Activated CD4-positive, alpha-beta T cell treated with anti-CD3 and anti-CD28 coated beads for 4 hours (primary cell): ENCODE measurements at regions not wholly inside any gene's neighbourhood (a gene's known extent, or its start where the extent isn't known, plus 50 kb on each side); places are given as distances from the start of the nearest gene placed in this dataset.

Experiments used
- DNase-seq, 2 donors: peaks; one replicate each; pipeline ENCODE4 v3.0.0-alpha.2; 2020

- DNase-seq, result no peak
These were observed 101.1 kb downstream of the UBIAD1 start for GRCh38 chr1:11373895-11374747.

DNA sequence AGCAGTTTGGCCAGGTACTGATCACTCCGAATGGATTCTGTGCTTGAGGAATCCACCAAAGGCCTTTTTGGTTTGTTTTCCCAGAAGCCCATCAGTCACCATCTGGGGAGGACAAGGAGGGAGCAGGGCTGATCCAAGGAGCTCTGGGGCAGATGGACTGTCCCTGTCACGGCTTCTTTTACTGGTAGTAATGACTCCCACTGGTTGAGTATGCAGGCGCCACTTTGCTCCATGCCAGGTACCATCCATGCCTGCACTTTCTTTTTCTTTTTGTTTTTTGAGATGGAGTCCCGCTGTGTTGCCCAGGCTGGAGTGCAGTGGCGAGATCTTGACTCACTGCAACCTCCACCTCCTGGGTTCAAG, 101.7 kb downstream of the UBIAD1 start:
- no peak for DNase-seq

GRCh38 chr1:11377001-11377583, 101.9 kb upstream of the DISP3 start:
- DNase-seq, result no peak

- no peak for DNase-seq
These were observed 101.0 kb upstream of the DISP3 start for GRCh38 chr1:11377954-11378353.

DNA sequence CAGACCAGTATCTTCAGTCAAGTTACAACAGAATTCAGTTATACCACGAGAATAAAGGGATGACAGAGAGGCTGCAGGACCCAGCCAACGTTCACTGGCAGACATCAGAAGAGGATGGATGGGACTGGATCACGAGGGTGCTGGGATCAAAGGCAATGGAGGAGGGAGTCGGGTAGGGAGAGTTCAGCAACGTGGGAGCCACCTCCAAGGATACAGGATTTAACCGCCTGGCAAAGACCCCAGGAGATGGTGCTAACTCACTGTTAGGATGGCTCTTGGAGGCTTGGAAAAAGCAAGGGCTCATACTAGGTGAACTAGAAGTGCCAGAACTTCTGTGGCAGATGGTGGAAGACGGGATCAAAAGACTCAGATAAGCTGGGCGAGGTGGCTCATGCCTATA, 99.1 kb upstream of the DISP3 start:
- DNase-seq, result no peak

- no peak for DNase-seq
These were observed 98.5 kb upstream of the DISP3 start for GRCh38 chr1:11380500-11380899.

- no peak for DNase-seq
These were observed 95.3 kb upstream of the DISP3 start for GRCh38 chr1:11383553-11384169.

- DNase-seq, result no peak
These were observed 94.8 kb upstream of the DISP3 start for GRCh38 chr1:11384170-11384554.

DNA sequence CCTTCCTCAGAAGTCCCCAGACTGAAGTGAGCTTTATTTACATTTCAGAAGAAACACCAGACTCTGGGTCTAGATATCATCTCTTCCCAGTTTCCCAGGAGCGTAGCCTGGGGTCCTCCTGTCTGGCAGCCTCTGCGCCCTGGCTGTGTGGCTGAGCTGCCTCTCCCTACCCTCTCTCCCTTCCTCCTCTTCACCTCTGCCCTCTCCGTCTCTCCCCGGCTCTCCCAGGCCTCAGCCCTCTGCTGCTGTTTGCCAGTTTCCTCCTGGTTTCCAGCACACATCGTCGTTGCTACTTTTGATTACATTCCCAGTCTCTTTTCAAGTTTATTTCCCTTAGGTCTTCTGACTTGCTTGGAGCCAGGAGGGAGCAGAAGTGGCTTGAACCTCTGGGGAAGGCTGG, 91.1 kb upstream of the DISP3 start:
- no peak for DNase-seq

DNA sequence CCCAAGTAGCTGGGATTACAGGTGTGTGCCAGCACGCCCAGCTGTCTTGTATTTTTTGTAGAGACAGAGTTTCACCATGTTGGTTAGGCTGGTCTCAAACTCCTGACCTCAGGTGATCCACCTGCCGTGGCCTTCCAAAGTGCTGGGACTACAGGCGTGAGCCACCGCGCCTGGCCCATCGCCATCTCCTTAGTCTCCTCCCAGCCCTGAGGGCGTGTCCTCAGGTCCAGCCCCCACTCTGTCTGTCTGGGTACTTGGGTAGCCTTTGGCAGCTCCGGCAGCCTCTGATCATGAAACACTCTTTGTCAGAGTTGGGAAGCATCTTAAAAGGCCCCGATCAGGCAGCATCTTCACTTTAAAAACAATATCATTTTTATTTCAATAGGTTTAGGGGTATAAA, 90.3 kb upstream of the DISP3 start:
- DNase-seq, result no peak

- no peak for DNase-seq
These were observed 87.6 kb upstream of the DISP3 start for GRCh38 chr1:11391327-11391726.

DNA sequence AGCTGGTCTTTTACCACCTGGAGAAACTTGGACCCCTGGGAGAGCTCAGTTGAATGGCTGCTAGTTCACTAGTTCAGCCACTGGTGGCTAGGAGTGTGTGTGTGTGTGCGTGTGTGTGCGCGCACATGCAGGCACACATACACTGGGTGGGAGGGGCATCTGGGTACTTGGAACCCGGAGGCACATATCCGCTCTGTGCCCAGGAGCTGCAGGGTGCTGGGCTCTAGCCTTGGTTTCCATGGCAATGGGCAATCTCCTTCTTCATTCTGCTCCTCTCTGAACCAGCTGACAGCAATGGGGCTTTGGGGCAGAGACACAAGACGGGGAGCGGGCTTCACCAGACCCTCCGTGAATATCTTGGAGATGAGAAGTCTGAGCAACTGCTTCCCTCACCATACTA, 87.1 kb upstream of the DISP3 start:
- no peak for DNase-seq

GRCh38 chr1:11394592-11395245, 84.2 kb upstream of the DISP3 start:
- DNase-seq, result no peak

DNA sequence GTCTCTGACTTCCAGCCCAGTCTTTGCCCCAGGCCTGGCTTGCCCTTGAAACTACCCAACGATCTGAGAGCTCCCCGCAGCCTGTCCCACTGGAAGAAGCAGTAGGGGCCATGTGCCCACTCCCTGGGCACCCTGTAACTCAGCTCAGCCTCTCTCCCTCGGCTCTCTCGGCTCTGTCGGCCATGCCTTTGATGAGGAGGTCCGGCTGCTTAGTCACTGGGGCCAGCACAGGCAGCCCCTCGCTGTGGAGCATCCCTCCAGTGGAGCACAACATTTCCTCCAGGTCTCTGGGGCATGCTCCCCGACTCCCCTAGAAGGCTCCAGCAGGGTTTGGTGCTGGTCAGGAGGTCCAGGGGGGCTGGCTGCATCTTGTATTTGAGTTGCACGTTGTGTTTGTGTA, 83.3 kb upstream of the DISP3 start:
- DNase-seq, result no peak

DNA sequence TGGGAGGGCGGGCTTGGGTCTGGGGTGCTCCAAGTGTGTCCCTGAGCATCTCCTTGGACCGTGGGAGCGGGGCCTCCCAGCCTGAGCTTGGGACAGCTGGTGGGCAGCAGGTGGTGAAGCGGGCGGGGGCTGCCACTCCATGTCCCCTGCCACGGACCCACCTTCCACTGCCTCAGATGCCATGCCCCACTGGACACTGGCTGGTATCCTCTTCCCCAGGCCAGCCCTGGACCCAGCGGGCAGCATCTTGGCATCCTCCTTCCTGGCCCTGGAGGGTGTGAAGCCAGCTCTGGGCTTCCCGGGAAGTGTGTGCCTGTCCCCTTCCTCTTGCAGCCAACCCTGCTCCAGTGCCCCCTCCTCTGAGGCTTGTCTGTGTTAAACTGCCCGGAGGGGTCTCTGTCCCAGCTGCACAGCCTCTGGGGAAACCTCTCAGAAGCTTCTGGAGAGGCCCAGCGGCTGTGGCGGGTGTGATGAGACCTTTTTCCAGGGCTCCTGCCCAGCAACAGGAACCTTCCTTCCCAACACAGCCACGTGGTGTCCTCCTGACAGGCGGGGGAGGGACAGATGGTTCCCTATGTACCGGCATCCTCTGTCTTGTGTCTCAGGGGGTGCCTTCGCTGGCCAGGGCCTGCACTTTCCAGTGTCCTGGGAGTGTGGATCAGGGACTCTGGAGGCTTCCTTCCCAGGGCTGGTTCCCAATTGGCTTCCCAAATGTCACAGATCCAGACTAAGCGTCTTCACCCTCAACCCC, 81.6 kb upstream of the DISP3 start:
- no peak for DNase-seq

DNA sequence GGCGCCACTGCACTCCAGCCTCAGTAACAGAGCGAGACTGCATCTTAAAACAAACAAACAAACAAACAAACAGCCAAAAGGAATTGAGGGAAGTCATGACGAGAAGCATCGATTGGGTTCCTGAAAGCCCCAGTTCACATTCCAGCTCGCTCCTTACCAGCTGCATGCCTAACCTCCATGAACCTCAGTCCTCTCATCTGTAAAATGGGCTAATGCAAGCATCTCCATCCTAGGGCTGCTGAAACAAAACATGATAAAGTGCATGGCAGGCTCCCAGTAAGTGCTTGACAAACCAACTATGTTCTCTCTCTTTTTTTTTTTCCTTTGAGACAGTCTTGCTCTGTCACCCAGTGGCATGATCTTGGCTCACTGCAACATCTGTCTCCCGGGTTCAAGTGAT, 79.7 kb upstream of the DISP3 start:
- no peak for DNase-seq

GRCh38 chr1:11400155-11400554, 78.8 kb upstream of the DISP3 start:
- no peak for DNase-seq

- no peak for DNase-seq
These were observed 78.4 kb upstream of the DISP3 start for GRCh38 chr1:11400567-11400966.

DNA sequence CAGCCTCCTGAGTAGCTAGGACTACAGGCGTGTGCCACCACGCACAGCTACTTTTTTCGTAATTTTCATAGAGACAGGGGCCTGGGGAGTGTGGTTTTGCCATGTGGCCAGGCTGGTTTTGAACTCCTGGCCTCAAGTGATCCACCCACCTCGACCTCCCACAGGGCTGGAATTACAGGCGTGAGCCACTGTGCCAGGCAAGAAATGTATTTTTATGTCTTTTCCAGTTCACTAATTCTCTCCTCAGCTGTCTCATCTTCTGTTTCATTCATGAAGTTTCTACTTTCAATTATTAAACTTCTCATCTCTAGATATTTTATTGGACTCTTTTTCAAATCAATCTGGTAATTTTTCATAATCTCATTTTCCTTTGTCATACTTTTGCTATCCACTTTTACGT, 72.1 kb upstream of the DISP3 start:
- DNase-seq, result no peak

DNA sequence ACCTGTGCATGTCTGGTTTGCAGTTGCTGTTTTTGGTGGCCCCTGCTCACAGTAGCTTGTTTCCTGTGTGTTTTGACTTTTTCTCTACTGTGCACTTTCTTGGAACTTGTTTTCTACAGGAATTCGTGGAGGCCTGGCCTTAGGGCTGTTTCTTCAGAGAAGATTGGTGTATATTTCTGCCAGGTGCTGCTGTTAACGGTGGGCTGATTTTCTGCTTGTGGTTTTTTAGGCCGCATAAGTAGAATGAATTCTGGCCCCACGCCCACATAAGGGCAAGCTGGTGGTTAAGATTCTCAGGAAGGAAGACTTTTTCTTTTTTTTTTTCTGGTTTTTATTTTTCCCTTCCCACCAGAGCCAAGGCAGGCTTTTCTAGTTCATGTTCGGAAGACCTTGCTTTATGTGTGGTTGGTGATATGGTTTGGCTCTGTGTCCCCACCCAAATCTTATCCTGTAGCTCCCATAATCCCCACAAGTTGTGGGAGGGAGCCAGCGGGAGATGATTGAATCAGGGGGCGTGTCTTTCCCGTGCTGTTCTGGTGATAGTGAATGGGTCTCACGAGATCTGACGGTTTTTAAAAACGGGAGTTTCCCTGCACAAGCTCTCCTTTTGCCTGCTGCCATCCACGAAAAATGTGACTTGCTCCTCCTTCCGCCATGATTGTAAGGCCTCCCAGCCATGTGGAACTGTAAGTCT, 71.5 kb upstream of the DISP3 start:
- DNase-seq, result peak; percentile 9 to 12

DNA sequence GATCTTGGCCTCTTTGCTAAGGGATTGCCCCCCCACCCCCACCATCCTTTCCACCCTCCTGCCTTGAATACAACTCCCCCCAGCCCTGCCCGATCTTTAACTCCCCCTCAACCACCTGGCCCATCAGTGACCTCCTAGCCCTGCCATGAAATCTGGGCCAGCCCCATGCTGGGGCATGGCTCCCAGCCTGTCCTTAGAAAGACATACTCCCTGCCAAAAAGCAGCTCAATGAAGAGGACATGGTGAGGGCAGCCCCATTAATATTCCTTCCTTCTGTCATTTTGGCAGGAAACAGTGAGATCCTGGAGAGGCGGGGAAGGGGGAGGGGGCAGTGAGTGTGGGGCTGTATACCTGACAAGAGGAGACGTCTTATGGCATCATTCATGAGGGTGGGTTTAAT, 66.8 kb upstream of the DISP3 start:
- no peak for DNase-seq

DNA sequence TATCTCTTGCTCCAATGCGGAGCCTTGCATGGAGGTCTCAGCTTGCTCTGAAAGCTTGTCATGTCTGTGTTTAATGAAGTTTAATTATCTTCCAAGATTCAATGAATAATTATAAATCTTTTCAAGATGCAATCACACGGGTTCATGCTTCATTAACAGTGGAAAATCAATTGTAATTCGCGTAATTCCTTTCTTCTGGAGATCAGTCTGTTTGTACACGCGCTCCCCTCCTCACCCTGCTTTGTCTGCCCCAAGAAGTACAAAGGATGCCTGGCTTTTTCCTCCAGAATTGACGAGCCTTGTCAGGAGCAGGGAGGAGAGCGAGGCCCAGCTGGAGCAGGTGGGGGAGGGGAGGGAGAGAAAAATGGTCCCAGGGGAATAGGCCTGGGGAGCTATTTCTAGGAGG, 65.0 kb upstream of the DISP3 start:
- DNase-seq, result no peak
